Kidney capillary endothelial cell (primary cell): ENCODE measurements at regions not wholly inside any gene's neighbourhood (a gene's known extent, or its start where the extent isn't known, plus 50 kb on each side); places are given as distances from the start of the nearest gene placed in this dataset.

Experiments used
- DNase-seq: peaks from one replicate; pipeline ENCODE4 v3.0.0-alpha.2; 2018; ENCODE audit warnings: low spot score

DNA sequence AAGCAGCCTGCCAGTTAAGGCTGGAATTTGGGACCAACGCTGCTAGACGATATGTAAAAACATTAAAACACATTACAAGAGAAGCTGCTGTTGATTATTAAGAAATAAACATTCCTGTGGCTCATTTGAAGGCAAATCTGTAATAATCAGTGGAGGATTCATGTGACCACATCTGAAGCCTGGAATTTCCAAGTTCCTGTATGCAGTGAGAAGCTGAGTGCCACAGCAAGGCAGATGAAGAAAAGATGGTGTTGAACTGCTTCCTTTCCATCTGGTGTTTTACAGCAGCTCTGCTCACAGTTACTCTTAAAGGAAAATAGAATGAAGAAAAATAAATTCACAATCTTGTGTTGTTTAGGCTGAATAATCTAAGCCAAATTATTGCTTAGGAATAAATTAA is 139.3 kb upstream of the ROBO2 start:
- DNase-seq, result no peak

GRCh38 chr3:76908156-76908555 is 131.7 kb upstream of the ROBO2 start:
- no peak for DNase-seq

DNA sequence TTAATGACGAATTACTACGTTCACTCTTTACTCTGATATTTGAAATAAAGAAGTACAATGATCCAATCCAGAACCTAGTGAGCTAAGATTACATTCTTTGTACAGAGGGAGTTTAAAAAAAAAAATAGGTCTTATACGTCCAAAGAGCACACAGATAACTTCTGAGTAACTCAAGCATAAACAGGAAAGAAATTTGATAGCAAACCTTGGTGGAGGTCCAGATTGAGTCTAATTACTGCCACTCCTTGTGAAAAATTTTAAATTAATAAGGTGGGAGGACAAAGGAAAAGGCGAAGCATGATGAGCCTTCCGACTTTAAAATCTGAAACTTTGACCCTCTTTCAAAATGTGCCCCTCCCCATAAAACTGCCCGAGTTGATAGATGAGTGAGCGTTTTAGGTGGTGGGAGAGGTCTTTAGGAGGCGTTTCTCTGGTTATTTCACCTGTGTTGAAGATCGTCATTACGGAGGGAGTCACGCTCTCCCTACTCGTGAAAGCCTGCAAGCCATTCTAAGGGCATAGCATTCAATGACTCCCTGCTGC is 127.0 kb upstream of the ROBO2 start:
- no peak for DNase-seq

DNA sequence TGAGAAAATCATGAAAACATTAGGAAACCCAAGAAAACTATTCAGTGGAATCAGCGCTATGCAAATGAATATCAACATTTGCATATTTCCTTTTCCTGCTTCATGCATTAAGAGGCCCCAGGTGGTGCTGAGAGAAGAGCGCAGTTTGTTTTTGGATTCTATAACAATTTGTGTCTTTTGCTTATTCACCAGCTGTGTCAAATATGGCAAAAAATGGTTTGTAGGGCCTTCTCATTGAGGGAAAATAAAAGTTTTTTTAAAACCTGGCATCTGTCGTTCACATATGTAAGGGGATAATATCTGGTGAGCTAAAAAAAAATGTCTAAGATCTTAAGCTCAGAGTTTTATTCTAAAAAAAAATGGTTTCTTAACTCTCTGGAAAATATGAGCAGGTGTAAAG is 122.5 kb upstream of the ROBO2 start:
- DNase-seq, result no peak

DNA sequence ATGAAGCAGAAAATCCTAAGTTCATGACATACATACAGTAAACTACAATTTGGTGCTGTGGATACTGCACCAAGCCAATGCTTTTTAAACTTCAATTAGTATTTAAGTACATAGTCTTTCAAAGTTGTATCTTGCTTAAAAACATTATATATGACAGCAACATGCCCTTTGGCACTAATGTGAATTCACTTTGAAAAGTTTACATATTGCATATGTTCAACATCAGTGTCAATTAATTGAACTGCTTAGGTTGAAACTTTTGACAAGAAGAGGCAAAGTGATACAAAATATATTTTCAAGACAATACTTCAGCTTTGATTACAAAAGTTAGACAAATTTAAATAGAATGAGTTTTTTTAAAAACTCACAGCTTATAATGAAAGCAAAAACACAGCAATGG is 119.4 kb upstream of the ROBO2 start:
- no peak for DNase-seq

DNA sequence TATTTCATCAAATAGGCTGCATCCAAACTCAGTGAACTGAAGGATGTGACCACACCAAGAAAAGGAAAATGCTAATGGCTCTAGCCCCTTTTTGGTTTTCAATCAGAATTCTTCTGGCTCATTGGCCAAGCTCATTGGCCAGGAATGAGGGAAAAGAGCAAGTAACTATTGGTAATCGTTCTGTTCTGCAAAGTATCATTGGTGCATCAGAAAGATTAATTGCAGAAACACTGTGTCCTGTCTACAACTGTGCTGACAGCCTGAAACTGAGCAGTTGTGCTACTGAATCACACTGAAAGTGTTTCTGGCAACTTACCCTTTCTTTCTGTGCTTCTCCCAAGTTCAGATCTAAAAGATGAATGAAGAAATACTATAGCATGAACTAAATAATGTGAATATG is 116.4 kb upstream of the ROBO2 start:
- no peak for DNase-seq

- DNase-seq, result no peak
Measured at GRCh38 chr3:76930712-76931111, 109.2 kb upstream of the ROBO2 start.

GRCh38 chr3:76933245-76933644 is 106.7 kb upstream of the ROBO2 start:
- DNase-seq, result no peak

GRCh38 chr3:76938962-76939361 is 100.9 kb upstream of the ROBO2 start:
- no peak for DNase-seq

DNA sequence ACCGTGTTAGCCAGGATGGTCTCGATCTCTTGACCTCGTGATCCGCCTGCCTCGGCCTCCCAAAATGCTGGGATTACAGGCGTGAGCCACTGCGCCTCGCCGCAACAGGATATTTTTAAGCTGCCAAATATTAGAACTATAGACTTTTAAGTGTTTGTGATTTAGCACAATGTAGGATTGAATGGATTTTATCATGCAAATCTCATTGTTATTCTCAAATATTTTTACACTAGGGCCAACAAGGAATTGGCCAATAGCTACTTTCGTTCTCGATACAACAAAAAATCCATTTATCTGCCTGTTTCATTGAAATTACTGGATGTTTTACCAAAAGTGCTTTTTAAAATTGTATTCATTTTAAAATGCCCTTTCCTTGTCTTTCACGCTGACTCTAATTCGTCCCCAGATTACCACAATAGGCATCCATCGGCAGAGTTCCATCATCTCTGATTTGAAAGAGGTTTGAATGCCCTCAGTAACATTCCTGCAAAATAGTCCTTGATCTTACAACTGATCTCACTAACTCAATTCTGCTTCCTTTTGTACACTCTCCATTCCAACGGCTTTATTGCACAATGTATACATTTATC is 99.6 kb upstream of the ROBO2 start:
- no peak for DNase-seq

DNA sequence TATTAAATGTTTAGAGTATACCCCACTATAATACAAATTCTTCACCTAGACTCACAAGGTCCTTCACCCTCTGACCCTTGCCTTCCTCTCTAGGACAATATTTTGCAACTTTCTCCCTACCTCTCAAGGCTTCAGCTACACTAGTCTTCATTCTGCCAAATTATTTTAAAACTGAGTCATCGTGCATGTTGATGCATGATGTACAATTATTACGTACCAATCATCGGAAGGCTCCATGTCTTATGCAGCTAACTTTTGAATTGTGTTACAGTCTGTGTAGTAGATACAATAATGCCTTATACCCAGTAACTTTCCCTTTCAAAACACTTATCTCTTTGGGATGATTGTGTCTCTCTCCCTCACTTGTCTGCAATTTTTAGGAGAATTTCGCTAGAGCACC is 98.5 kb upstream of the ROBO2 start:
- DNase-seq, result no peak

DNA sequence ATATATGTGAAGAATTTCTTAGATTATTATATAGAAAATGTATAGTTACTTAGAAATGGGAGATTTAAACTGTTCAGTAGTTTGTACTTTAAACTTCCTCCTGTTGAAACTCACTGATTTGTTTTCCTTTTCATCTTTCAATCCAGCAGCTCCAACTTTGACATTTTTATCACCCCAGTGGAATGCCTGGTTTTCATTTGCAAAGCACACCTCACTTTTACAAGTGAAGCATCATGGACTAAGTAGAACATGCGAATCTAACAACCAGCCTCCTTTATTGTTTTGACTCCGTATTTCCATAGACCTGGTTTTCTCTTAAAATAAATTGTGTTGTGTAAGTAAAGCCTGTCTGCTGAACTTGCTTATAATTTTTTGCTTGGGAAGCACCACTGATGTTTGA is 97.8 kb upstream of the ROBO2 start:
- no peak for DNase-seq

DNA sequence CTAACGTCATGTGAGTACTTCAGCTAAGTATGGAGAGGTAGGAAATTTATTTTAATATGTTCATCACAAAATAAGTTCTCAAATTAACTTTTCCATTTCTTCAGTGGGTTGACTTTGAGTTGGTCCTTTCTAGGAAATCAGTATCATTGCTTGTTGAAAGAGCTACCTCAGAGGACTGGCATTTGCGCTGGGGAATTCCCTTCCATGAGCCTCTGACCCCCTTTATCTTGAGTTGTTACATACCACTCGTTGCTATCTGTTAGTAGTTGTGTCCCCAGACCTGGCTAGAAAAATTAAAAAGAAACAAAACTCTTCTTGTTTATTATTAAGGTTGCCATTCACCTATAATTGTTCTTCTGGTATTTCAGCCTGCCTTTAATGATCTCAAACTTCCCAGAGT is 96.8 kb upstream of the ROBO2 start:
- DNase-seq, result no peak

GRCh38 chr3:76943671-76944070 is 96.2 kb upstream of the ROBO2 start:
- DNase-seq, result no peak

GRCh38 chr3:76949033-76949432 is 90.9 kb upstream of the ROBO2 start:
- no peak for DNase-seq

GRCh38 chr3:76949462-76949861 is 90.4 kb upstream of the ROBO2 start:
- no peak for DNase-seq

DNA sequence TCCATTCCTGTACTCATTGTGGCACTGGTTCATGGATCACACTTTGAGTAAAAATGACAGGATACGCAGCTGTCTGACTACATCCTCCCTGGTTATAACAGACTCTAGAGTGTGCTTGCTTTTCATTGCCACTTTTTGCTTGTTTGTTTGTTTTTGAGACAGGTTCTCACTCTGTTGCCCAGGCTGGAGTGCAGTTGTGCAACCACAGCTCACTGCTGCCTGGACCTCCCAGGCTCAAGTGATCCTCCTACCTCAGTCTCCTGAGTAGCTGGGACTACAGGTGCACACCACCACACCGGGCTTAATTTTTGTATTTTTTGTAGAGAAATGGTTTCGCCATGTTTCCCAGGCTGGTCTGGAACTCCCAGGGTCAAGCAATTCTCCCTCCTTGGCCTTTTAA is 89.3 kb upstream of the ROBO2 start:
- no peak for DNase-seq

DNA sequence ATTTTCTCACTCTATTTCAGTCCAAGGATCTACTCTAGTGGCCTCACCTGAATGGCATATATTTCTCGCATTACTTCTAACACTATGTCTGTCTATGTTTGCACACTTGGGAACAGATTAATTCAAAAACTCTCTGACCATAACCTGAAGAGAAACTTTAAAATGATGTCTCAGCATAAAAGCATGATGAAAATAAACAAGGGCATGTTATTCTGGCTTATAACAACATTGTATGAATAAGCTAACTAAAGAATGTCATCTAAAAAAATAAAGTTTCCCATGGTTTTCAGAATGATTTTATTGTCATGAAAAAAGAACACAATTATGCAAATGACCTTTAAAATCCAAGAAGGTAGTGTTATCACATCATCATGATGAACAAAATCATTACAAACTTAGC is 85.5 kb upstream of the ROBO2 start:
- DNase-seq, result no peak

DNA sequence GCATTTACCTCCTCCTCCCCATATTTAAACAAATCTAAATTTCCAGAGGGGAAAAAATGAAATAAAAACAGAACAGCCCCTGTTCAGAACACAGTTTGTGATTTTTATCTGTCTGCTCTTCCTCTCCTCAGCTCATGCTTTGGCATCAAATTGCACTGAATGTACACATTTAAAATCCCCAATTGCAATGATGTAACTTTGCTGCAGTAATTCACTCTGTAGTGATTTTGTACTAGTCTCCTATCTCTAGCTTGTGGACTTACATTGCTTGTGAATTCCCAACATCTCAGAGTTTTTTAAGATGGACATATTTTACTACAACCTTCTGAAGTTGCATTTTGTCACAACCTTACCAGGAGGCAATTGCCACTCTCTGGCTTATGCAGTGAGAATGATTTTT is 81.6 kb upstream of the ROBO2 start:
- no peak for DNase-seq

- no peak for DNase-seq
Measured at GRCh38 chr3:76958861-76959260, 81.0 kb upstream of the ROBO2 start.

- DNase-seq, result no peak
Measured at GRCh38 chr3:76961284-76961683, 78.6 kb upstream of the ROBO2 start.

GRCh38 chr3:76965122-76965725 is 74.7 kb upstream of the ROBO2 start:
- DNase-seq, result no peak

DNA sequence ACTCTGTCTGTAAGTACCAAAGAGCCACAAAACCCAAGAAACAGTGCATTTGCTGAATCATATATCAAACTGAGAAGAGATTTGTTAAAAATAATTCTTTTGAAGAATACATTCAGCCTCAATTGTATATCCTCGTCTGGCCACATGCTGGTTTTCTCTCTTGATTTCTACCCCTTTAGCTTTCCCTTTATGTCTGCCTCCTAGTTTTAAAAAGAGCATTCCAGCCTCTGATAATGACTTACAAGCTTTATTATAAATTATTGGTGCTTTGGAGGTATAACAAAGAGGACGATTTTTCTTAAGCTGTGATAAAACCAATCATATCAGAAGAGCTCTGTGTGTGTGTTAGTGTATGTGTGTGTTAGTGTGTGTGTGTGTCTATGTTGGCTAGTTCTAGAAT is 70.4 kb upstream of the ROBO2 start:
- DNase-seq, result no peak

DNA sequence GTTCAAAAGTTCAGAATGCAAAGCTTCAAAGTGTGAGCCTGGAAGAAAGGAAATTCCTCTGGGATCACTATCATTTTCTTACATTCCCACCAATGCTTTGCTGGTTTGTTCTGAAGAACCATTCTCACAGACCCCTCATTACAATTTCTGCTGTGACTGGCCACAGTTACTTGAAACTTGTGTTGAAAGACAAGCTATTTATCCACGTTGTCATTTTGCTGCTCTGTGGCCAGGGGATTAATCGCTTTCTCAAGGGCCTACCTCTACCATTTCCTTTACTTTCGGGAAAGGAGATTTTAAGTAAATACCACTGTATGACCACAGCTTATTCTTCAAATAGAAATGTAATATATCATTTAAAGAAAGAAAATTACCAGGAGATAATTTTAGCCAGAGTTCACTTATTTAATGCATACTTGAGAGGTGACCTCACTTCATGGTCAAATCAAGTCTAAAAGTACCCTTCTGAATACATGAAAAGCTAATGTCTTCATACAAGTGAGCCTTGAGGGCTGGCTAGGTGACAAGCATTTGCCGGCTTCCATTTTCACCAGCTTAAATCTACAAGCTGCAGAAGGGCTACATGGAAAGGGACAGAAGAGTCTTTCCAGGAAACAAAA is 69.8 kb upstream of the ROBO2 start:
- no peak for DNase-seq
